ENCODE measurements at regions not wholly inside any gene's neighbourhood (a gene's known extent, or its start where the extent isn't known, plus 50 kb on each side); places are given as distances from the start of the nearest gene placed in this dataset.

- no peak overlapping the region for H3K4me3 ChIP-seq (ENCODE audit: low read depth, low read length)
- no peaks in the 10 kb centered on the region for H3K27me3 ChIP-seq (ENCODE audit: insufficient read depth, low read depth, severe bottlenecking)
- no peaks in the 10 kb centered on the region for H3K36me3 ChIP-seq
- no peak overlapping the region for H3K27ac ChIP-seq
- no peak for DNase-seq
- H3K9me3 ChIP-seq (ENCODE audit: severe bottlenecking), result no peaks in the 10 kb centered on the region
- TF ChIP-seq CTCF (IDR thresholded peaks at IDR 0.05; ENCODE audit: low read depth, low read length), result no peak
Observed at GRCh38 chr17:36746381-36747053, 145.1 kb downstream of the MRM1 start.

GRCh38 chr17:36747861-36748260 lies 146.5 kb downstream of the MRM1 start:
- Histone ChIP-seq H3K4me3 (ENCODE audit: low read depth, low read length) (no peak overlapping the region), H3K27ac (no peak overlapping the region), H3K9me3 (ENCODE audit: severe bottlenecking) (no peaks in the 10 kb centered on the region), H3K27me3 (ENCODE audit: insufficient read depth, low read depth, severe bottlenecking) (no peaks in the 10 kb centered on the region), H3K36me3 (no peaks in the 10 kb centered on the region)
- no peak for TF ChIP-seq CTCF (IDR thresholded peaks at IDR 0.05; ENCODE audit: low read depth, low read length)
- no peak for DNase-seq

GRCh38 chr17:36748272-36748671 lies 146.9 kb downstream of the MRM1 start:
- no peaks in the 10 kb centered on the region for H3K36me3 ChIP-seq
- DNase-seq, result no peak
- H3K27me3 ChIP-seq (ENCODE audit: insufficient read depth, low read depth, severe bottlenecking), result no peaks in the 10 kb centered on the region
- H3K27ac ChIP-seq, result no peak overlapping the region
- H3K9me3 ChIP-seq (ENCODE audit: severe bottlenecking), result no peaks in the 10 kb centered on the region
- H3K4me3 ChIP-seq (ENCODE audit: low read depth, low read length), result no peak overlapping the region
- TF ChIP-seq CTCF (IDR thresholded peaks at IDR 0.05; ENCODE audit: low read depth, low read length), result no peak

GRCh38 chr17:36749493-36749892 lies 148.1 kb downstream of the MRM1 start:
- Histone ChIP-seq H3K27me3 (ENCODE audit: insufficient read depth, low read depth, severe bottlenecking) (no peaks in the 10 kb centered on the region), H3K36me3 (no peaks in the 10 kb centered on the region), H3K4me3 (ENCODE audit: low read depth, low read length) (no peak overlapping the region), H3K27ac (no peak overlapping the region), H3K9me3 (ENCODE audit: severe bottlenecking) (no peaks in the 10 kb centered on the region)
- no peak for DNase-seq
- TF ChIP-seq CTCF (IDR thresholded peaks at IDR 0.05; ENCODE audit: low read depth, low read length), result no peak

GRCh38 chr17:36750316-36750885 lies 149.0 kb downstream of the MRM1 start:
- TF ChIP-seq CTCF (IDR thresholded peaks at IDR 0.05; ENCODE audit: low read depth, low read length), result no peak
- DNase-seq, result no peak
- Histone ChIP-seq H3K27ac (no peak overlapping the region), H3K4me3 (ENCODE audit: low read depth, low read length) (no peak overlapping the region), H3K36me3 (no peaks in the 10 kb centered on the region), H3K9me3 (ENCODE audit: severe bottlenecking) (no peaks in the 10 kb centered on the region), H3K27me3 (ENCODE audit: insufficient read depth, low read depth, severe bottlenecking) (no peaks in the 10 kb centered on the region)

Measured in WERI-Rb-1 (cell line).